NCI-H128 (cell line): ENCODE measurements at regions not wholly inside any gene's neighbourhood (a gene's known extent, or its start where the extent isn't known, plus 50 kb on each side); places are given as distances from the start of the nearest gene placed in this dataset.

Experiments used
- DNase-seq: peaks from one replicate; lab custom pipeline; 2025; ENCODE audit not compliant: unreplicated experiment; lab: John Stamatoyannopoulos, UW

GRCh38 chr6:102381203-102381602 is 987.7 kb downstream of the GRIK2 start:
- DNase-seq = no peak

- no peak for DNase-seq
Observed at GRCh38 chr6:102356170-102356569, 962.7 kb downstream of the GRIK2 start.

GRCh38 chr6:102355578-102355977 is 962.1 kb downstream of the GRIK2 start:
- DNase-seq = no peak

- DNase-seq = no peak
Observed at GRCh38 chr6:102352552-102352951, 959.0 kb downstream of the GRIK2 start.

GRCh38 chr6:102344769-102345168 is 951.3 kb downstream of the GRIK2 start:
- DNase-seq = no peak

- no peak for DNase-seq
Observed at GRCh38 chr6:102340311-102340710, 946.8 kb downstream of the GRIK2 start.

GRCh38 chr6:102333736-102334135 is 940.2 kb downstream of the GRIK2 start:
- DNase-seq = no peak

GRCh38 chr6:102327697-102328225 is 934.3 kb downstream of the GRIK2 start:
- no peak for DNase-seq

GRCh38 chr6:102313699-102314098 is 920.2 kb downstream of the GRIK2 start:
- no peak for DNase-seq

- DNase-seq = no peak
Observed at GRCh38 chr6:102309700-102310099, 916.2 kb downstream of the GRIK2 start.

- no peak for DNase-seq
Observed at GRCh38 chr6:102300350-102300749, 906.8 kb downstream of the GRIK2 start.

- DNase-seq = no peak
Observed at GRCh38 chr6:102298051-102298450, 904.5 kb downstream of the GRIK2 start.
